ENCODE measurements at regions not wholly inside any gene's neighbourhood (a gene's known extent, or its start where the extent isn't known, plus 50 kb on each side); places are given as distances from the start of the nearest gene placed in this dataset.

- no peak for DNase-seq (ENCODE audit: low read depth in 4 of 4, low spot score in 3 of 4)
Observed at GRCh38 chrX:145630806-145631435, 186.7 kb upstream of the SLITRK2 start.

GRCh38 chrX:145631461-145631951, 186.1 kb upstream of the SLITRK2 start:
- DNase-seq (ENCODE audit: low read depth in 4 of 4, low spot score in 3 of 4), result no peak

- no peak for DNase-seq (ENCODE audit: low read depth in 4 of 4, low spot score in 3 of 4)
Observed at GRCh38 chrX:145654486-145654885, 163.1 kb upstream of the SLITRK2 start.

DNA sequence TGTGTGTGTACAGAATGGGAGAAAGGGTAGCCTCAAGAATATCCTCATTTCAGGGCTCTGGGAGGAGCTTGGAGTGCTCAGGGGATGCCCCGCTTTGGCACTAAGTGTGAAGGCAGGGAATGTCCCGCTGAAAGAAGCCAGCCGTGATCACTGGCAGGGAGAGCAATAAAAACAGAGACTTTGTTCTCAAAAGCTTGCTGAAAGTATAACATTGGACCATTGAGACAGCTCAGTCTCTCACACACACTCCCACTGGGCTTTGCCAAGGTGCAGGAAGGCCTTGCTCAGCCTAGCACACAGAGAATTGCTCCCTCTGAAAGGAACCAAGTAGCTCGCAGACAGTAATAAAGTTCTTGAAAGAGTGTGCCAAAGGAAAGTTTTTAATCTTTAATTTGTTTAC, 143.8 kb upstream of the SLITRK2 start:
- DNase-seq (ENCODE audit: low read depth in 4 of 4, low spot score in 3 of 4), result no peak

DNA sequence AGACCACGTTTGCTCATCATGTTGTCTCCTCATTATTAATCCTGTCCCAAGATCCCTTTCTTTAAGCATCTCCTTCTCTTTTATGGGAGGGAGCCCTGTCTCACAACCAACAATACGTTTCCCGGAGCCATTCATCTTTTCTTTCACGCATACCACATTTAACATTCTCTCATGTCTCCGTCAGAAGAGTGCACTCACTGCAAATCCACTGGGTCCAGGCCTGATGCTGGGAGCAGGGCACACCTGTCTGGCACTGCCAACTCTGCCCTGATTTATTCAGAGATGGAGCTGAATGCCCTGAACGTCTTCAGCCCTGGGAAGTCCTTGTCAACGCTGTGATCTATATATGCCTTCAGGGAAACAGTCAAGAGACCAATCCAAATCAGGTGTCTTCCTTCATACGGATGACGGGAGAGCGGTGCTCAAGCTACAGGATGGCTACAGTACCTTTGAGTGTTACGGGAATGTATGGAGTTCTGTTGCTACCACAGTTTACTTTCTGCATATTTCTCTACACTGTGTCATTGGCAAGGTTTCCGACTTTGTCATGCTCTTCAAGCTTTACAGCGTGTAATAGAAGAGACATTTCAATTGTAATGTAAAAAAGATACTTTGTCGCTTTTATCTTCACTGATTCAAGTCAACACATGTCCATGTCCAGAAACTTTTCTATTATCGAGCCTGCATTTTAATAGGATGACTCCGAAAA, 140.4 kb upstream of the SLITRK2 start:
- DNase-seq (ENCODE audit: low read depth in 4 of 4, low spot score in 3 of 4), result no peak

- no peak for DNase-seq (ENCODE audit: low read depth in 4 of 4, low spot score in 3 of 4)
Observed at GRCh38 chrX:145682518-145683298, 134.9 kb upstream of the SLITRK2 start.

- DNase-seq (ENCODE audit: low read depth in 4 of 4, low spot score in 3 of 4), result no peak
Observed at GRCh38 chrX:145687146-145687545, 130.5 kb upstream of the SLITRK2 start.

GRCh38 chrX:145687707-145688106, 129.9 kb upstream of the SLITRK2 start:
- no peak for DNase-seq (ENCODE audit: low read depth in 4 of 4, low spot score in 3 of 4)

DNA sequence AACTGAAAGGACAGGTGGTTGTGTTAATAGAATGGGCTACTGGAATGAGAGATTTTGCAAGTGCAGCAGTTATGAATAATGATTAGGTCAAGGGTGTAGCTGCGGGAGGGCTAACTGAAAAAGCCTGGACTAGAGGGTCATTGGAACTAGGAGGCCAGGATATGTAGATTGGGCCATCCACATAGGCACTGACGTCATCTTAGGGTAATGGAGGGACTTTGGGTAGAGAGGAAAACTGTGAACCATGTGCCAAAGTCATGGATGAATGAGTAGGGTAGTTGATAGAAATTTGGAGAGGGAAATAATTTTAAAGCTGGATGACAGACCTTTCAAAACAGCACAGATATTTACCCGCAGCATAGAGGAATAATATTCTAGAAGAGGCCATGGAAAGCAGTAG, 123.6 kb upstream of the SLITRK2 start:
- no peak for DNase-seq (ENCODE audit: low read depth in 4 of 4, low spot score in 3 of 4)

- DNase-seq (ENCODE audit: low read depth in 4 of 4, low spot score in 3 of 4), result no peak
Observed at GRCh38 chrX:145715641-145716138, 101.9 kb upstream of the SLITRK2 start.

GRCh38 chrX:145716226-145716625, 101.4 kb upstream of the SLITRK2 start:
- no peak for DNase-seq (ENCODE audit: low read depth in 4 of 4, low spot score in 3 of 4)

- no peak for DNase-seq (ENCODE audit: low read depth in 4 of 4, low spot score in 3 of 4)
Observed at GRCh38 chrX:145727476-145727875, 90.2 kb upstream of the SLITRK2 start.

- DNase-seq (ENCODE audit: low read depth in 4 of 4, low spot score in 3 of 4), result no peak
Observed at GRCh38 chrX:145729635-145730034, 88.0 kb upstream of the SLITRK2 start.

DNA sequence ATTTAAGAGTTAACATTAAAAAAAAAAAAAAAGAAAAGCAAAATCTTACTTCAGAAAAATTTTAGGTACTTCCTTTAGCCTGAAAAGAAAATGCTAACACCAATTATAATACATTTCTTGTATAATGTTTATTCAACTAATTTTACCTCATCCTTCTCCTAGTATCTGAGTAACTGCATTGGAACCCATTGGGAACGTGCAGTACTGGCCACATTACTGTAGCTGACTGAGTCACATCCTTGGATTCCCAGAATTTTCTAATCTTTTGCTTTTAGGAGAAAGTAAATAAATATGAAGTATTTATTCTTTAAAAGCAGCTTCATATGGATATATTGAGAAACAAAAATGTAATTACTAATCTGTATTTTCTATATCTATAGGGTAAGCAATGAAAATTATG, 82.6 kb upstream of the SLITRK2 start:
- DNase-seq (ENCODE audit: low read depth in 4 of 4, low spot score in 3 of 4), result no peak

- DNase-seq (ENCODE audit: low read depth in 4 of 4, low spot score in 3 of 4), result no peak
Observed at GRCh38 chrX:145751943-145752342, 65.7 kb upstream of the SLITRK2 start.
